Bronchial epithelial cell (primary cell): ENCODE measurements at regions not wholly inside any gene's neighbourhood (a gene's known extent, or its start where the extent isn't known, plus 50 kb on each side); places are given as distances from the start of the nearest gene placed in this dataset.

ENCODE experiments used
- DNase-seq: peaks from one replicate; pipeline ENCODE4 v3.0.0-alpha.2; 2010; ENCODE audit warnings: low read depth
- FAIRE-seq: peaks from 2 replicates; lab custom pipeline; 2011; peaks lifted over from hg19 to GRCh38; lab: Jason Lieb, UNC
- H3K27me3 ChIP-seq: 2 replicates; pipeline ENCODE4 v1.5.1; 2011; ENCODE audit warnings: low read length; ENCODE audit not compliant: control insufficient read depth, insufficient read depth
- H3K36me3 ChIP-seq: 2 replicates; pipeline ENCODE4 v1.5.1; 2011; ENCODE audit warnings: low read length; ENCODE audit not compliant: control insufficient read depth, insufficient read depth
- H3K4me3 ChIP-seq: 2 replicates; pipeline ENCODE4 v1.5.1; 2011; ENCODE audit warnings: mild to moderate bottlenecking, low read depth, low read length, control low read depth
- CTCF ChIP-seq: IDR thresholded peaks from 2 replicates; pipeline ENCODE4 v1.5.1; 2011; ENCODE audit warnings: mild to moderate bottlenecking, moderate library complexity, low read length, control low read depth, inconsistent platforms; ENCODE audit not compliant: insufficient read depth, severe bottlenecking

GRCh38 chrX:1035206-1035605, 177.2 kb downstream of the CRLF2 start:
- no peaks in the 10 kb centered on the region for H3K36me3 ChIP-seq
- no peaks in the 10 kb centered on the region for H3K27me3 ChIP-seq
- DNase-seq: no peak
- no peak for TF ChIP-seq CTCF
- FAIRE-seq: no peak
- no peak overlapping the region for H3K4me3 ChIP-seq

GRCh38 chrX:1034717-1035116, 177.7 kb downstream of the CRLF2 start:
- H3K36me3 ChIP-seq: no peaks in the 10 kb centered on the region
- FAIRE-seq: no peak
- DNase-seq: no peak

GRCh38 chrX:1031521-1032430, 180.7 kb downstream of the CRLF2 start:
- no peak for DNase-seq
- no peak for TF ChIP-seq CTCF
- no peaks in the 10 kb centered on the region for H3K36me3 ChIP-seq
- no peak for FAIRE-seq
- H3K27me3 ChIP-seq: no peaks in the 10 kb centered on the region
- no peak overlapping the region for H3K4me3 ChIP-seq

More at GRCh38 chrX:1034717-1035116, 177.7 kb downstream of the CRLF2 start:
- TF ChIP-seq CTCF: no peak
- H3K27me3 ChIP-seq: no peaks in the 10 kb centered on the region
- H3K4me3 ChIP-seq: no peak overlapping the region

- no peak for FAIRE-seq
- H3K27me3 ChIP-seq: no peaks in the 10 kb centered on the region
- no peak for TF ChIP-seq CTCF
- H3K4me3 ChIP-seq: no peak overlapping the region
- DNase-seq: no peak
- H3K36me3 ChIP-seq: no peaks in the 10 kb centered on the region
Measured at GRCh38 chrX:1029494-1029893, 183.0 kb downstream of the CRLF2 start.

GRCh38 chrX:1027680-1028079, 184.8 kb downstream of the CRLF2 start:
- no peaks in the 10 kb centered on the region for H3K27me3 ChIP-seq
- no peak overlapping the region for H3K4me3 ChIP-seq
- DNase-seq (no peak), FAIRE-seq (no peak)
- no peak for TF ChIP-seq CTCF
- no peaks in the 10 kb centered on the region for H3K36me3 ChIP-seq
